Vagina (tissue), 2 donors: ENCODE measurements at regions not wholly inside any gene's neighbourhood (a gene's known extent, or its start where the extent isn't known, plus 50 kb on each side); places are given as distances from the start of the nearest gene placed in this dataset.

Experiments used
- DNase-seq, 2 donors: peaks; one replicate each; pipeline ENCODE4 v3.0.0-alpha.2; 2017; ENCODE audit errors: extremely low spot score in 2 of 2
- H3K27ac ChIP-seq: fragments of 200-600 bp; sonication (generic); one replicate; pipeline ENCODE4 v1.5.1; 2019
- H3K27me3 ChIP-seq: fragments of 200-600 bp; sonication (generic); one replicate; pipeline ENCODE4 v1.5.1; 2019
- H3K36me3 ChIP-seq, 2 donors: fragments of 200-600 bp; sonication (generic); one replicate each; pipeline ENCODE4 v1.5.1; 2017 to 2019
- H3K4me1 ChIP-seq: fragments of 200-600 bp; sonication (generic); one replicate; pipeline ENCODE4 v1.5.1; 2019
- H3K4me3 ChIP-seq, 2 donors: fragments of 200-600 bp; sonication (generic); 1 replicate in 1 of 2; 2 replicates in 1 of 2; pipeline ENCODE4 v1.5.1; 2016 to 2019
- H3K9me3 ChIP-seq: fragments of 200-600 bp; sonication (generic); one replicate; pipeline ENCODE4 v1.5.1; 2019
- CTCF ChIP-seq, 3 experiments: fragments of 450-650 bp in 2 of 3; fragments of 200-600 bp in 1 of 3; sonication (generic) in 1 of 3; IDR thresholded peaks; one replicate each; pipeline ENCODE4 v1.5.1; 2017 to 2019; ENCODE audit warnings: antibody characterized with exemption in 3 of 3, mild to moderate bottlenecking in 2 of 3, moderate library complexity in 2 of 3
- POLR2A ChIP-seq, 2 donors: fragments of 450-650 bp; IDR thresholded peaks; one replicate each; pipeline ENCODE4 v1.6.1; 2017; ENCODE audit warnings: antibody characterized with exemption in 2 of 2, mild to moderate bottlenecking in 2 of 2, moderate library complexity in 2 of 2
- POLR2AphosphoS5 ChIP-seq, 2 donors: sonication (generic); formaldehyde crosslinking; IDR thresholded peaks; one replicate each; pipeline ENCODE4 v1.9.0; 2017; ENCODE audit warnings: antibody characterized with exemption in 2 of 2, mild to moderate bottlenecking in 2 of 2, low read depth in 1 of 2; ENCODE audit not compliant: insufficient read depth in 1 of 2
- intact Hi-C: fragments of 100-400 bp; cut with DNase I; formaldehyde crosslinking; loops from one replicate; pipeline ENCODE4 v1.15.1; 2023

GRCh38 chr5:161094411-161094810, 242.4 kb upstream of the ATP10B start:
- no peaks in the 10 kb centered on the region for H3K9me3 ChIP-seq
- H3K4me3 ChIP-seq: no peak overlapping the region
- DNase-seq: no peak
- TF ChIP-seq POLR2AphosphoS5 (IDR thresholded peaks at IDR 0.05; ENCODE audit: insufficient read depth in 1 of 2, low read depth in 1 of 2) (no peak), POLR2A (IDR thresholded peaks at IDR 0.05) (no peak), CTCF (IDR thresholded peaks at IDR 0.05) (no peak)
- H3K27me3 ChIP-seq: no peaks in the 10 kb centered on the region
- no peaks in the 10 kb centered on the region for H3K36me3 ChIP-seq
- intact Hi-C loops: no loop called here
- no peaks in the 10 kb centered on the region for H3K4me1 ChIP-seq
- H3K27ac ChIP-seq: no peak overlapping the region

- Histone ChIP-seq H3K4me3 (no peak overlapping the region), H3K4me1 (no peaks in the 10 kb centered on the region), H3K27ac (no peak overlapping the region), H3K27me3 (no peaks in the 10 kb centered on the region), H3K9me3 (no peaks in the 10 kb centered on the region), H3K36me3 (no peaks in the 10 kb centered on the region)
- intact Hi-C loops: no loop called here
- DNase-seq: no peak
- TF ChIP-seq CTCF (IDR thresholded peaks at IDR 0.05): no peak
- no peak for TF ChIP-seq POLR2AphosphoS5 (IDR thresholded peaks at IDR 0.05; ENCODE audit: insufficient read depth in 1 of 2, low read depth in 1 of 2)
- no peak for TF ChIP-seq POLR2A (IDR thresholded peaks at IDR 0.05)
Measured at GRCh38 chr5:161093100-161093499, 241.1 kb upstream of the ATP10B start.

- no peak for DNase-seq
- Histone ChIP-seq H3K27ac (no peak overlapping the region), H3K27me3 (no peaks in the 10 kb centered on the region), H3K4me3 (no peak overlapping the region), H3K36me3 (no peaks in the 10 kb centered on the region), H3K9me3 (no peaks in the 10 kb centered on the region), H3K4me1 (no peaks in the 10 kb centered on the region)
- intact Hi-C loops: no loop called here
- TF ChIP-seq POLR2A (IDR thresholded peaks at IDR 0.05) (no peak), CTCF (IDR thresholded peaks at IDR 0.05) (no peak), POLR2AphosphoS5 (IDR thresholded peaks at IDR 0.05; ENCODE audit: insufficient read depth in 1 of 2, low read depth in 1 of 2) (no peak)
Measured at GRCh38 chr5:161089569-161089968, 237.6 kb upstream of the ATP10B start.

GRCh38 chr5:161086461-161086860, 234.4 kb upstream of the ATP10B start:
- Histone ChIP-seq H3K36me3 (no peaks in the 10 kb centered on the region), H3K27me3 (no peaks in the 10 kb centered on the region), H3K9me3 (no peaks in the 10 kb centered on the region), H3K27ac (no peak overlapping the region), H3K4me3 (no peak overlapping the region), H3K4me1 (no peaks in the 10 kb centered on the region)
- no peak for DNase-seq
- intact Hi-C loops: no loop called here
- TF ChIP-seq POLR2AphosphoS5 (IDR thresholded peaks at IDR 0.05; ENCODE audit: insufficient read depth in 1 of 2, low read depth in 1 of 2) (no peak), CTCF (IDR thresholded peaks at IDR 0.05) (no peak)

DNA sequence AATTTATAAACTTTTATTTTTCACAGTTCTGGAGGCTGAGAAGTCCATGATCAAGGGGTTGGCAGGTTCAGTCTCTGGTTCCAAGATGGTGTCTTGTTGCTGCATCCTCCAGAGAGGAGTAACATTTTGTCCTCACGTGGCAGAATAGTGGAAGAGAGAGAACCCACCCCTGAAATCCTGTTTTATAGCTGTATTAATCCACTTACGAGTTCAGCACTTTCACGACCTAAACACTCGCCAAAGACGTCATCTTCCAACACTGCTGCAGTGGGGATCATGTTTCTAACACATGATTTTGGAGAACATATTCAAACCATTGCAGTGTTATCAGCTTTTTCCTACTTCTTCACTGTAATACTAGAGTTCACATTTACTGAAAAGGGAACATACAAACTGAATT, 233.0 kb upstream of the ATP10B start:
- no peaks in the 10 kb centered on the region for H3K9me3 ChIP-seq
- no peaks in the 10 kb centered on the region for H3K27me3 ChIP-seq
- H3K27ac ChIP-seq: no peak overlapping the region
- no peaks in the 10 kb centered on the region for H3K36me3 ChIP-seq
- no peak for DNase-seq
- no peaks in the 10 kb centered on the region for H3K4me1 ChIP-seq
- no peak overlapping the region for H3K4me3 ChIP-seq
- intact Hi-C loops: no loop called here
- TF ChIP-seq POLR2AphosphoS5 (IDR thresholded peaks at IDR 0.05; ENCODE audit: insufficient read depth in 1 of 2, low read depth in 1 of 2): no peak
- TF ChIP-seq CTCF (IDR thresholded peaks at IDR 0.05): no peak
- no peak for TF ChIP-seq POLR2A (IDR thresholded peaks at IDR 0.05)
